GM23248 (cell line): ENCODE measurements at regions not wholly inside any gene's neighbourhood (a gene's known extent, or its start where the extent isn't known, plus 50 kb on each side); places are given as distances from the start of the nearest gene placed in this dataset.

Experiments used
- DNase-seq: peaks from one replicate; pipeline ENCODE4 v3.0.0-alpha.2; 2015
- H2AFZ ChIP-seq: fragments of 200-600 bp; sonication (generic); 2 replicates; pipeline ENCODE4 v1.6.1; 2016; ENCODE audit warnings: antibody characterized with exemption
- H3F3A ChIP-seq: fragments of 200-600 bp; sonication (generic); 2 replicates; pipeline ENCODE4 v1.6.1; 2016; ENCODE audit warnings: mild to moderate bottlenecking, antibody characterized with exemption, mixed run types; ENCODE audit not compliant: insufficient read depth
- H3K27ac ChIP-seq: fragments of 200-600 bp; sonication (generic); 2 replicates; pipeline ENCODE4 v1.5.1; 2016; ENCODE audit warnings: mild to moderate bottlenecking
- H3K27me3 ChIP-seq: fragments of 200-600 bp; sonication (generic); replicated peaks from 2 replicates; pipeline ENCODE4 v1.6.1; 2016; ENCODE audit warnings: mild to moderate bottlenecking; ENCODE audit not compliant: insufficient read depth
- H3K36me3 ChIP-seq: fragments of 200-600 bp; sonication (generic); 2 replicates; pipeline ENCODE4 v1.6.1; 2016; ENCODE audit warnings: low read depth, mild to moderate bottlenecking
- H3K4me1 ChIP-seq: fragments of 200-600 bp; sonication (generic); 2 replicates; pipeline ENCODE4 v1.6.1; 2016; ENCODE audit warnings: mild to moderate bottlenecking; ENCODE audit not compliant: insufficient read depth
- H3K4me2 ChIP-seq: fragments of 200-600 bp; sonication (generic); one replicate; pipeline ENCODE4 v1.6.1; 2016; ENCODE audit warnings: mild to moderate bottlenecking; ENCODE audit not compliant: unreplicated experiment
- H3K4me3 ChIP-seq: fragments of 200-600 bp; sonication (generic); 2 replicates; pipeline ENCODE4 v1.5.1; 2016; ENCODE audit warnings: mild to moderate bottlenecking
- H3K79me2 ChIP-seq: fragments of 200-600 bp; sonication (generic); 2 replicates; pipeline ENCODE4 v1.6.1; 2016; ENCODE audit warnings: mild to moderate bottlenecking; ENCODE audit not compliant: insufficient read depth
- H3K9ac ChIP-seq: fragments of 200-600 bp; sonication (generic); 2 replicates; pipeline ENCODE4 v1.6.1; 2016; ENCODE audit warnings: mild to moderate bottlenecking
- H3K9me2 ChIP-seq: fragments of 200-600 bp; sonication (generic); 2 replicates; pipeline ENCODE4 v1.6.1; 2016; ENCODE audit warnings: mixed run types, mild to moderate bottlenecking, moderate library complexity; ENCODE audit not compliant: insufficient read depth
- H3K9me3 ChIP-seq: fragments of 200-600 bp; sonication (generic); one replicate; pipeline ENCODE4 v1.6.1; 2017; ENCODE audit warnings: low read depth
- H4K20me1 ChIP-seq: fragments of 200-600 bp; sonication (generic); 2 replicates; pipeline ENCODE4 v1.6.0; 2016; ENCODE audit not compliant: insufficient read depth
- EZH2 ChIP-seq: fragments of 200-600 bp; sonication (generic); IDR thresholded peaks from 2 replicates; pipeline ENCODE4 v1.6.1; 2018; ENCODE audit warnings: antibody characterized with exemption, mild to moderate bottlenecking; ENCODE audit not compliant: insufficient read depth, poor library complexity, severe bottlenecking
- EZH2phosphoT487 ChIP-seq: fragments of 200-600 bp; sonication (generic); IDR thresholded peaks from 2 replicates; pipeline ENCODE4 v1.6.1; 2018; ENCODE audit warnings: antibody characterized with exemption, moderate library complexity, mild to moderate bottlenecking, low read depth; ENCODE audit not compliant: insufficient read depth
- WGBS, 2 experiments: methylation state at CpG; one replicate each; pipeline ENCODE4 v1.1.6; 2015 to 2017; ENCODE audit warnings: low lambda C conversion rate in 2 of 2, low coverage in 1 of 2; ENCODE audit errors: missing lambda C conversion rate in 2 of 2; 5-methylcytosine and 5-hydroxymethylcytosine counted together
- in situ Hi-C: fragments of 300-500 bp; cut with MboI; formaldehyde crosslinking; loops from 2 replicates; pipeline ENCODE4 v1.15.0; 2020

DNA sequence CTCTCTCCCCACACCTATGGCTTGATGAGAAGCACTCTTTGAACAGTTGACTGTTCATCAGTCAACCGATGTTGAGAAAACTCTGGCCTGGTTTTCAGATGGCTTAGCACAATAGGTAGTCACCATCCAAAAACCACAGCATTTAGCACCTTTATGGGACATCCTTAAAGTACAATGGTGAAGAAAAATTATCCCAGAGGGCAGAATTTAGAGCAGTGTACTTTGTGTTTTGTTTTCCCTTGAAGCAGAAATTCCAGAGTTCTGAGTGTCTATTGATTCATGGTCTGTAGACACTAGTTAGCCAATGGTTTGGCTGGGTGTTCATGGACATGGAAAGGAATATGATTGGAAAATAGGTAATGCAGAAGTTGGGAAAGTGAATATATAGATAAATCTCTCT lies 487.0 kb downstream of the PDHA2 start:
- Histone ChIP-seq H3K27me3 (no peaks in the 10 kb centered on the region), H3K9me2 (no peaks in the 10 kb centered on the region), H3K79me2 (no peaks in the 10 kb centered on the region), H3K4me3 (no peak overlapping the region), H3K4me2 (no peak overlapping the region), H3K9ac (no peak overlapping the region), H2AFZ (no peak overlapping the region), H3K36me3 (no peaks in the 10 kb centered on the region), H3K4me1 (no peaks in the 10 kb centered on the region), H3K27ac (no peak overlapping the region), H4K20me1 (no peaks in the 10 kb centered on the region), H3F3A (no peaks in the 10 kb centered on the region), H3K9me3 (no peaks in the 10 kb centered on the region)
- in situ Hi-C loops, result no loop called here
- DNase-seq, result no peak
- no peak for TF ChIP-seq EZH2
- TF ChIP-seq EZH2phosphoT487, result no peak
- WGBS, 2 experiments, result 15 to 16% methylated on average over 1 of the region's 1 CpG

DNA sequence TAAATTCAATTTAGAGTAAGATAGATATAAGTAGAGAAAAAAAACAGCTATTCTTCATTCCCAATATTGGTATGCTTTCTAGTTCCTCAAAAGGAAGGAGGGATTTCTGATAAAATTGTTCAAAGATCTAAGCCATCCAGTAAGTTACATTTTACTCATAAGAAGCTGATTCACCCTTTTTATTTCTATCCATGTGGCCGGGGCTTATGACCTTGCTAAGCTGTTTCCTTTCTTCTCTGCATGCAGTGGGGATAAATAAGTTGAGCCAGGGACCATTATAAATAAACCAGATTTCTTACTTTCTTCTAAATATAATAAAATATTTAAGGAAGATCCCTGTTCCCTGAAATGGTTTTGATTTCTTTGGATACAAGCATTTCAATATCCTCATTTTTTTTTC lies 502.3 kb downstream of the PDHA2 start:
- WGBS, 2 experiments, result 8 to 27% methylated on average over 1 of the region's 1 CpG
- H3K4me2 ChIP-seq, result no peak overlapping the region
- no peaks in the 10 kb centered on the region for H3K4me1 ChIP-seq
- H3K79me2 ChIP-seq, result no peaks in the 10 kb centered on the region
- H3K4me3 ChIP-seq, result no peak overlapping the region
- H3K9me3 ChIP-seq, result no peaks in the 10 kb centered on the region
- H2AFZ ChIP-seq, result no peak overlapping the region
- in situ Hi-C loops, result no loop called here
- DNase-seq, result no peak
- no peaks in the 10 kb centered on the region for H3K9me2 ChIP-seq
- no peak overlapping the region for H3K9ac ChIP-seq
- H3K27ac ChIP-seq, result no peak overlapping the region
- TF ChIP-seq EZH2 (no peak), EZH2phosphoT487 (no peak)
- no peaks in the 10 kb centered on the region for H3F3A ChIP-seq
- no peaks in the 10 kb centered on the region for H3K36me3 ChIP-seq
- no peaks in the 10 kb centered on the region for H3K27me3 ChIP-seq
- H4K20me1 ChIP-seq, result no peaks in the 10 kb centered on the region

DNA sequence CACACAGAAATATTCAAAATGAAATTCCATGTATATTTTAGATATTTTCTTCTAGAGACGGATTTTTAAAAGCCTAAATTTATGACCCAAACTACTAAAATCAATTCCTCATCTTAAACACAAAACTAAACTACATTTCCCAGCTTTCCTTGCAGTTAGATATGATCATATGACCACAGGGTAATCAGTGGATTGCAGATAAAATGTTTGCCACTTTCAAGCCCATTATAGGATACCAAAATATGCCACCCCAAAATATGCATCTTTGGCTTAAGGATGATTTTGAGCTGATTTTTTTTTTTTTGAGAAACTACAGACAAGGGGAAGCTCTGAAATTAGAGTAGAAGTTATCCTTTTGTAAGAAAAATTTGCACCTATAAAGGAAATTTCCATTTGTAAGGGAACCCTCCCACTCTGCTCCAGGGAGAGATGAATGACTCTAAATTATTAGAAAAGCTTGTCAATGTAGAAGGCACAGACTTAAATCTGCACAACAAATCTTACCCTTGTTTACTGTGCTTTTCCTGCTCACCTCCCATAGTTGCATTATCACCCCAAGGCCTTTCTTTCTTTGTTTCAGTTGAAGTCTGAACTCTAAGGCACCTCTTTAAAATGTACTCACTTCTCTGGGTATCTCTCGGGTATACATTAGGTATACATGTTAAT lies 503.0 kb downstream of the PDHA2 start:
- in situ Hi-C loops, result no loop called here
- Histone ChIP-seq H3K27ac (no peak overlapping the region), H2AFZ (no peak overlapping the region), H3K9ac (no peak overlapping the region), H3K36me3 (no peaks in the 10 kb centered on the region), H3K9me2 (no peaks in the 10 kb centered on the region), H4K20me1 (no peaks in the 10 kb centered on the region), H3K4me1 (no peaks in the 10 kb centered on the region), H3K4me3 (no peak overlapping the region), H3K79me2 (no peaks in the 10 kb centered on the region), H3K9me3 (no peaks in the 10 kb centered on the region), H3K27me3 (no peaks in the 10 kb centered on the region), H3K4me2 (no peak overlapping the region), H3F3A (no peaks in the 10 kb centered on the region)
- DNase-seq, result no peak
- 1 to 4% methylated on average over 2 of the region's 2 CpGs for WGBS, 2 experiments
- TF ChIP-seq EZH2phosphoT487 (no peak), EZH2 (no peak)

DNA sequence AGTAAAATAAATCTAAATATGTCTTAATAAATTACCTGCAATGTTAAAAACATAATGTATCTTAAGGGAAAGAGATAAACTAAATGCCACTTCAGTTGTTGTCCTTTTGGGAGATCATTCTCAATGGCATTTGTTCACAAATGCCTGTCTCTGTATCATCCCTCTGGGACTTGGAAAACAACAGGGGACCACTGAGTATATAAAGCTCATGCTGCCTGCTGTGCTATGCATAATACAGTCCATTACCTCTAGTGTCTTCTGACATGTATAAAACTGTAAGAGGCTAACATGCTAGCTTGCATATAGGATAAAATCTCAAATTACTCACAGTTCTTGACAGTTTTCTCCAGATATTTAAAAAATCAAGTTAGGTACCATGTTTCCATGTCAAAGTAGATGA lies 503.9 kb downstream of the PDHA2 start:
- H3K27me3 ChIP-seq, result no peaks in the 10 kb centered on the region
- H3K9me2 ChIP-seq, result no peaks in the 10 kb centered on the region
- H3F3A ChIP-seq, result no peaks in the 10 kb centered on the region
- H3K36me3 ChIP-seq, result no peaks in the 10 kb centered on the region
- no peaks in the 10 kb centered on the region for H3K4me1 ChIP-seq
- no peak overlapping the region for H3K27ac ChIP-seq
- H3K4me2 ChIP-seq, result no peak overlapping the region
- no peaks in the 10 kb centered on the region for H3K9me3 ChIP-seq
- TF ChIP-seq EZH2phosphoT487 (no peak), EZH2 (no peak)
- no peaks in the 10 kb centered on the region for H3K79me2 ChIP-seq
- no peak for DNase-seq
- H3K4me3 ChIP-seq, result no peak overlapping the region
- in situ Hi-C loops, result no loop called here
- H4K20me1 ChIP-seq, result no peaks in the 10 kb centered on the region
- no peak overlapping the region for H3K9ac ChIP-seq
- no peak overlapping the region for H2AFZ ChIP-seq

DNA sequence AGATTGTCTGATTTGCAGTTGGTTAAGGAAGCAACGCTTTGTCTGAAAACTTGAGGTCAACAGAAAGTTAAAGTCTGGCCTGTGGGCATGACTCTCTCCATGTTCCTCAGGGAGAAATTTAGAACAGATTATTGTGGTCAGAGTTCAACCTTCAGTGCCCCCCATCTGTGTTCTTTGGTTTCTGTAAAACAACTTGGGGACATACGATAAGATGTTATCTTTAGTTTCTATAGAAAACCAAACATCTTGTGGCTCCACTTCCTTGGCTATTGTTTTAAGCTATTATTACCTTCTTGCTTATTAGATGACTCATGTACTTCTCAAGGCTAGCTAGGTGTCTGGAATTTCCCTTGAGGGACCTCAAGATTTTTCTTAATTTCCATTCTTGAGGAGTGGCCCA lies 507.7 kb downstream of the PDHA2 start:
- Histone ChIP-seq H3K4me3 (no peak overlapping the region), H3K9ac (no peak overlapping the region), H3F3A (no peaks in the 10 kb centered on the region), H3K9me2 (no peaks in the 10 kb centered on the region), H3K36me3 (no peaks in the 10 kb centered on the region), H3K9me3 (no peaks in the 10 kb centered on the region), H3K27ac (no peak overlapping the region), H3K27me3 (no peaks in the 10 kb centered on the region), H3K4me1 (no peaks in the 10 kb centered on the region), H3K4me2 (no peak overlapping the region), H4K20me1 (no peaks in the 10 kb centered on the region), H2AFZ (no peak overlapping the region), H3K79me2 (no peaks in the 10 kb centered on the region)
- DNase-seq, result no peak
- in situ Hi-C loops, result no loop called here
- TF ChIP-seq EZH2phosphoT487, result no peak
- TF ChIP-seq EZH2, result no peak
- WGBS, 2 experiments, result 41 to 47% methylated on average over 2 of the region's 2 CpGs
